HG02938 (cell line): ENCODE measurements at regions not wholly inside any gene's neighbourhood (a gene's known extent, or its start where the extent isn't known, plus 50 kb on each side); places are given as distances from the start of the nearest gene placed in this dataset.

Source experiments
- ATAC-seq: cut with Tn5 transposase; IDR thresholded peaks from one replicate; pipeline ENCODE4 v1.9.1; 2021; ENCODE audit warnings: mild to moderate bottlenecking, moderate library complexity; ENCODE audit not compliant: unreplicated experiment

DNA sequence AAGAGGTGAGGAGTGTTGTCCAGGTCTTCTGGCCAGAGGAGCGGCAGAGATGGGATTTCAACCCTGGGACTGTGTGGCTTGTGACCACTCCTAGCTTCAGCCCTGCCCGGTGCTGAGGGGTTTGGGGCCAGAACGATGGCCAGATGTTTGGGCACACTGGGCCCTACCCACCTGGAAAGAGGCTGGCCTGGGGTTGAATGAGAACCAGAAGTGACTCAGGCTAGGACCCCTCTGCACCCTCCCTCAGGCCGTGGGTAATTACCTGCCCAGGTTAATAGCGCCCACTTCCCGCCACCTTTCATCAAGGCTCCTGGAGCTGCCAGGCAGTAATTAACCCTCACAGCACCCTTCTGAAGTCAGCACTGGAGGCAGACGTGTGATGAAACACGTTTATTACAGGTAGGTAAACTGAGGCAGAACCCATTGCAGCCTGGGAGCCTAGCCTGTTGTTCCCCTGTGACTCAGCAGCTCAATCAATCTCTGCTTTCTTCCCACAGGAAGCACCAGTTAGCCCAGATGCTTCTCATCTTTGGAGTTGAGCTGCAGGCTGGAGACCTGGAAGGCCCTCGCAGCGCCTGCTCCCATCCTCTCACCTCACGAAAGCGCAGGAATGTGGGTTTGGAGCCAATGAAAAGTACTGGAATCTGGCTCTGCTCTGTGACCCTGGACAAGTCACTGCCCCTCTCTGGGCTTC, 120.8 kb downstream of the CEBPB start:
- ATAC-seq: no peak

DNA sequence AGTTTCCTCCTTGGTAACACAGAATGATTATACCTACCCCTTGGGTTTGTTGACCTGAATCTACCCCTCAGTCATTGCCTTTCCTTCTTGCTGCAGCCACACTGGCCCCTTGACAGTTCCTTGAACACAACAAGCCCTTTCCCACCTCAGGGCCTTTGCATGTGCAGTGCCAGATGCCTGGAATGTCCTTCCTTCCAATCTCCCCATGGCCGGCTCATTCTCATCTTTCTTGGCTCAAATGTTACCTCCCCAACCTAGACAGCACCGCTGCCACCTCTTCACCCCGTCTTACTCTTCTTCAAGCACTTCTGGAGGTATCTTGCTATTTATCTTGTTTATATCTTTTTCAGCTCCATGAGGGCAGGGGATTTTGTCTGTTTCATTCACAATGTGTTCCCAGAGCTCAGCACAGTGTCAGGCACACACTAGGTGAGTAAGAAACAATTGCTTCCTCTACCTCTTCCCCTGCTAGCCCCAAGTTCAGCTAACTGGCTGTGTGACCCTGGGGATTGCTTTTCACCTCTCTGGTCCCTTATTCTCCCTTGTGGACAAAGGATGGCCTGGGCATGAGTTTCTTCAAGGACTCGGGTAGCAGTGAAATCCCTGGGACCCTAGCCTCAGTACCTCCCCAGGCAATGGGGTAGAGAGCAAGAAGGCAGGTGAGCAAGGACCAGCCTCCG, 121.5 kb downstream of the CEBPB start:
- no peak for ATAC-seq

DNA sequence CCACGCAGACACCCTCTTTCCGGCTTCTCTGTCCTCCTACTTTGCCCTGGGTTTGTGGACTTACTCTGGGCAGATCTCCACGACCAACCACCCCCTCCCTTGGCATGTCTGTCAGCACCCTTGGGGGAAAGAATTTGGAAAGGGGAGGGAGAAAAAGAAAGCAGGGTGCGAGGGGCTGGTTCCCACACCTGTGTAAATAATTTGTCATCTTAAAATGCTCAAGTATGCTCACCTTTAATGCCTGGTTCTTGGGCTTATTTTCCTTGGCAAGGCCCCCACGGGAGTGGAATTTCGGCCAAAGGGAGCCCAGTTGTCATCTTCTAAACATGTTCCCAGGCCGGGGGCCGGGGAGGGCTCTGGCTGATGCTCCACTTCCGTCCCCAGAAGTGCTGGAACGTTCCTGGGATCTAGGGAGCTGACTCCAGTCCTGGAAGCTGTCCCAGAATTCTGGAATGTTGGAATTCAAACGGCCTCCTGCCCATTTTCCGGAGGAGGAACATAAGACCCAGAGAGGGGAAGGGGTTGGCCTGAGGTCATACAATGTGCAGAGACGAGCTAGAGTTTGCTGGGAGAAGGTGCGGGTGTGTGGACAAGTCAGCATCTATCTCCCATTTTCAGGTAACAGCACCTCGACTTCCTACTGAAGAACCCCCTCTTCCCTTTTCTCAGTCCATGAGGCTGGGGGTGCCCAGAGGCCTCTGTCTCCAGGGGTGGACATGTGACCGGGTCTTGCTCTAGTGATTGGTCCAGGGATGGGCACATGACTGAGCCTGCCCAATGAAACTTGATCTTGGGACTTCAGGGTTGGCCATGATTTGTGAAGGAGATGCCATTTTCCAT, 122.3 kb downstream of the CEBPB start:
- no peak for ATAC-seq

DNA sequence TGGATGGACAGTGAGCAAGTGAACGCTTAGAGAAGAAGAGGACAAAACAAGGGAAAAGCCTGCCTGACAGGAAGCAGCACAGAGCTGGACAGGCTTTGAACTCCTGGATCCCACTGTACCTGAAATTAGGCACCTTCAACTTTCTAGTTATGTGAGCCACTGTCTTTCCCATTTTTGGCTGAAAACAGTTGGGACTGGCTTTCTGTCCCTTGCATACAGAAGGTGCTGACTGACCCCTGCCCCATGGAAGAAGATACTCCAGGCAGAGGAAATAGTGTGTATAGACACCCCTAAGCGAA, 122.8 kb downstream of the CEBPB start:
- no peak for ATAC-seq

DNA sequence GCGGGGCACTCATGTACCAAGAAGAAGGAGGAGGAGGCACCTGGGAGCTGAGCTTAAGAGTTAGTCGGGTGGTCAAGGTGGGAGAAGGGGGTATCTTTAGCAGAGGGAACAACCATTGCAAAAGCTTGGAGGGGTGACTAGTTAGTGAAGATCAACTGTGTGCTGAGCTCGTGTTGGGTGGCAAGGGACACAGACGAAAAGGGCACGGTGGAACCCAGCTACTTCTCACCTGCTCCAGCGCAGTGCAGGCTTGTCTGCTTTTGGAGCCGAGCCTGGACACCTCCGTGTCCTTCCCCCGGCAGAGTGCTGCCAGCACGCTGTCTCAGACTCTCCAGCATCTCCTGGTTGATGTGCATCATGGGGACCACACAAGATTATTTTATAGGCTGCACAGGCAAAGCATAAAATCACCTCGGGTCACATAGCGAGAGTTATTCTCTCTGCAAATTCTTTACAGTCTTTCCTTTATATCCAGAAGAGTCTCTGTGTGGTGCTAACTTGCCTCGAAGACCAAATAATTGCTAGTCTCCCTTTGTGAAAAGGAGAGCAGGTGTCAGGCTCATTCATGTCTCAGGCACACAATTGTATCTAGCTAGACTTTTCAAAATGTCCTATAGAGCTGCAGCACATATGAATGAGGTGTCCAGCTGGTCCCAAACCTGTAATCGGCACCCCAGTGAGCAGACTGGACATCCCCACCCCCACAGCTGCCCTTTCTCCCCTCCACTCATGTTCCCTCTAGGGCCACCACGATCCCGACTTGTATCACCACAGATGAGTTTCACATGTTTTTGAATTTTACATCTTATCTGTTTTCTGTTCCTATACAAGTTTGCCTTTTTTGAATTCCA, 123.4 kb downstream of the CEBPB start:
- no peak for ATAC-seq

DNA sequence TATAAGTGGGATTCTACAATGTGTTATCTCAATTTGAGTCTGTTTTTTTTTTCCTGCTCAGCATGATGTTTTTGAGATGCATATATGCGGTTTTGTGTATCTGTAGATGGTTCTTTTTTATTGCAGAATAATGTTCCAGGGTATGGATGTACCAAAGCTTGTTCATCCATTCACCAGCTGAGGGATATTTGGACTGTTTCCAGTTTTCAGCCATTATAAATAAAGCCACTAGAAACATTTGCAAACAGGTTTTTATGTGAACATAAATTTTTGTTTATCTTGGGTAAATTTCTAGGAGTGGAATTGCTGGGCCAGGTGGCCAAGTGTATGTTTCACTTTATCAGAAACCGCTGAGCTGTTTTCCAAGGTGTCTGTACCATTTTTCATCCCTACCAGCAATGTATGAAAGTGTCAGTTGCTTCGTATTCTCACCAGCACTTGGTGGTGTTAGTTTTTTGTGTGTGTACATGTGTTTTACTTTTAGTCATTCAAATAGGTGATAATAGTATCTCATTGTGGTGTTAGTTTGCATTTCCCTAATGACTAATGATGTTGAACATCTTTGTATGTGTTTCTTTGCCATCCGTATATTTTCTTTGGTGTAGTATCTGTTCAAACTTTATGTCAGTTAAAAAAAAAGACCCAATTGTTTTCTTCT, 124.2 kb downstream of the CEBPB start:
- ATAC-seq: no peak

DNA sequence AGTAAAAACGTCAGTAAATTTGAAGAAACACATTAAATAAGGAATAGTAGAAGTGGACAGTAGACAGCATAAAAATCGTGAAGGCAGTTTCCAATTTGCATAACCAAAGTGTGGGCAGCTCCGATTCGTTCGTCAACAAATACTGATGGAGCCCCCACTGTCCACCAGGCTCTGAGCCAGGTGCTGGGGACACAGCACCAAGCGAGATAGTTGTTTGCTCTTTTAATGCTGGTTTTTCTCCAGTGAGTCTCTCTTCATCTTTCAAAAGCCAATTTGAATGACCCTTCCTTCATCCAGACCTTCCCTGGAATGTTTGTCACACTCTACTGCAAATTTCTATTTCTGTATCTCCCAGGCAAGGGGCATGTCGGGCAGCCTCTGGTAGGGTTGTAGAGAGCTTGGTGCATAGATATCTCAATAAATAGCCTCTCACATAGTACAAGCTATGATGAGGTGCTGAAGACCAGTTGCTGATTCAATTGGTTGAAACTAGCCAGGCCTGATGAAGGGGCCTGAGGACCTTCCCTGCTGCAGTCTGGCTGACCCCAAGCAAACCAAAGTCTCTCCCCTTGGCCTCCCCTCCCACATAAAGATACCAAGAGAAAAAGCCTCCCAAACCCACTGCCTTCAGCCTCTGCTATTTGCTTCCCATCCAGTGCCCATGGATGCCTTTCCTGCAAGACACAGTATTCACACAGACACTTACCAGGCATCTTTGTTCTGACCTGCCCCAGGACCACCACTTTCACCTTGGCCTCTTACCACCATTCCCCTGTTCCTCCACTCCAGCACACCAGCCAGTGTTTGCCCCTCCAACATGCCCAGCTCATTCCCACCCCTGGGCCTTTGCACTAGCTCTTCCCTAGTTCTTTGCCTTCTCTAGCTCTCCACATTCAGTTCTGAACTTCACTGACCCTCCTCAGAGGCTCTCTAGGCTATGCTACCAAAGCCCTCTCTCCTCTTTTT, 125.2 kb downstream of the CEBPB start:
- no peak for ATAC-seq

DNA sequence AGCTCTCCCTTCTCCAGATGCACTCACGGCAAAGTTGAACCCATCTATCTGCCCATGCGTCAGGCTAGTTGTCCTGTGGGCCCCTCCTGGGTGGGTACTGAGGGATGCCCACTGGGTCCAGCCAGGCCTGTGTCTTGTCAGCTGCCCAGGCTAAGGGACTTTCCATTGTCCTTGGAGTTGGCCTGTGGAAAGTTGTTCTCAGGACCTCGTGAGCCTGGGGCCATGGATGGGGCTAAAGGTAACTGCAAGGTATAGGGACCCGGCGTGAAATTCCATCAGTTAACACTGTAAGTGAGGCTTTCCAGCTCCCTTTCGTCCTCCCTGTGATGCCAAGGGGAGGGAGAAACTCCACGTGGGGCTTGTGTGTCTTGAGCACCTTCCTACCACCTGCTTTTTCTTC, 126.5 kb downstream of the CEBPB start:
- ATAC-seq: no peak

DNA sequence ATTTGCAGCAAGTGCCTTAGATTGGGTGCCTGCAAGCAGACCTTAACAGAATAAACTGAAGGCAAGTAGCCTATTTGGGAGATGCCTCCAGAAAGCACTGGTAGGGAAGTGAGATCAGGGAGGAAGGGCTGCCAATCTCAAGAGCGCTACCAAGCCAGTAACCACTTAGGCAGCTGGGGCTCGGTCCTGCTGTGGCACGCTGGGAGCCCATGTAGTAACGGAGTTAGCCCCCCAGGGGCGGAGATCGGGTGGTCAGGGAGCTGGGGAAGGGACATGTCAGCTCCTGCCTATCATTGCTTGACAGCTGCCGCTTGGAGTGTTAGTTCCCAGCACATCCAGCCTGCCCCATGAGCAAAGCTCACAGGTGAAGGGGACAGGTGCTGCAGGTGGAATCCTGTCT, 127.0 kb downstream of the CEBPB start:
- ATAC-seq: no peak

DNA sequence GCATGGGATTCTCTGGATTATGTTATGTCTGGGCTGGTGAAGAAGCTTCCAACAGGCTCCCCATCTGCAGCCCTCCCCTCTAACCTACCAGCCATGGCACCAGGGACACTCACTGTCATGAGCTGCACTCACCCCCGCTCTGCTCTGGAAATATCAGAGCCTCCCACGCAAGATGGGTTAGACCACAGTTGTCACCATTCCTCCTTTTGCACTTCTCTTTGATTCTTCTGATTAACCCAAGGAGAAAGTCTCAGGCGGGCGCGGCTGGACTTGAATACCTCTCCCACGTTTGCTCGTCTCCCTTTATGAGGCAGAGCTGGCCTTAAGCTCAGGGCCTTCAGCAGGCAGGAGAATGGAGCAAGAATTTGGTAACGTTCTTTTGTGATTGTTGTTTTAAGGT, 128.1 kb downstream of the CEBPB start:
- no peak for ATAC-seq

DNA sequence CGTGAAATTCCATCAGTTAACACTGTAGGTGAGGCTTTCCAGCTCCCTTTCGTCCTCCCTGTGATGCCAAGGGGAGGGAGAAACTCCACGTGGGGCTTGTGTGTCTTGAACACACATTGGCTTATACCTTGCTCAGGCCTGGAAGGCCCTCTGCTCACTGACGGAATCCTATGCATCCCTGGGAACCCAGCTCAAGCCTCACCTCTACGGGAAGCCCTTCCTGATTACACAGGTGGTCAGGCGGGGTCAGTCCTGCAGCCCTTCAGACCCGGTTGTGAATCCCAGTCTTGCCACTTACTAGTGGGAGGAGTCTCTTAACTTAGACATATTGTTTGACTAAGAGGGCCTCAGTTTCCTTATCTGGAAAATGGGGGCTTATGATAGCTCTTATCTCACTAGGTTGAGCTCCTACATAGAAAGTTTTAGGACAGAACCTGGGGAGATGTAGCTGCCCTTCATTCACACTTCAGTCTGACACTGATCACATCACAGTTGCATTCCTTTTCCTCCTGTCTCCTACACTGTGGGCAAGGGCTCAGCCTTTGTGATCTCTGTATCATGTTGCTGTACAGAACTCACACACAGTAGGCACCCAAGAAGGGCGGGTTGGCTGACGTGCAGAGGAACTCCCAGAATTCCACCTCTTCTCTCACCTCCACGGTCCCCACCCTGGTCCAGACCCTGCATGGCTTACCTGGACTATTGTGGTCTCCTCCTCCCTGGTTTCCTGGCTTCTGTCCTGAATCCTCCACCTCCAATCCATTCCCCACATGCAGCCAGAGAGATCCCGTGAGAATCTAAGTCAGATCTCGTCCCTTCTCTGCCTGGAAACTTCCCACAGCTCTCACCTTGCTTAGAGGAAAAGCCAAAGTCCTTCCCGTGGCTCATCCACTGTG, 129.6 kb downstream of the CEBPB start:
- ATAC-seq: no peak

DNA sequence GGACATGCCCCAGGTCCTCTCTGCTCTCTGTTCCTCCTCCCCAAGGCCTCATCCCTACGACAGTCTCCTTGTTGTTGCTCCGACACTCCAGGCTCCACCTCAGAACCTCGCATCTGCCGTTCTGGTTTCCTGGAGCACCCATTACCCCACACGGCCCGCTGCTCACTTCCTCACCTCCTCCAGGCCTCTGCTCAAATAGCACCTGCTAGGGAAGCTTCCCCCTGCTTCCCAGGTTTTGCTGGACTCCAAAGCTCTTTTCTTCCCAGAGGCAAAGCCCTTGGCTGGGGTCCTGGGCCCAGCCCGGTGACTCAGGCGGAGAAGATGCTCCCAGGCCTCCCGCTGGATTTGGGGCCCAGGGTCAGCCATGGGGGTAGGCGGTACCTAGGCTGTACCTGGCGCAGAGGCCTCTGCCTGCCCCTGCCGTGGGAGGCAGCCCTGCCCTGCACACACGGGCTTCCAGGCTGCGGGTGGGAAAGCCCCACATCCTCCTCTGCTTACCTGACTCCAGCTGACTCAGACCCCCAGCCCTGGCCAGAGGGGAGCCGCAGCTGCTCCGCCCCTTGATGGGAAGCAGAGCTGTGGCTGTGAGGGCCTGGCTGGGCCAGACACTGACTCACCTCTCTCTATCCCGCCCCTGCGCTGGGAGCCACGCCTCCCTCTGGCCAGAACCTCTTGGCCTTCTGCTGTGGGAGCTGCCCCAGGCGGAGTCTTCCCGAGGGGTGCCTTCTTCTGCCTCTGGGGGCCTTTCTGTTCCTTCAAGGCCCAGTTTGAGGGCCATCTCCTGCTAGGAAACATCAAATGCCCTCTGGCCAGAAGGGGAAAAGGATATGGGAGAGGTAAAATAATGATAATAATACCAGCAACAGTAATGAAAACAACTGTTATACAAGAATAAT, 130.5 kb downstream of the CEBPB start:
- no peak for ATAC-seq

DNA sequence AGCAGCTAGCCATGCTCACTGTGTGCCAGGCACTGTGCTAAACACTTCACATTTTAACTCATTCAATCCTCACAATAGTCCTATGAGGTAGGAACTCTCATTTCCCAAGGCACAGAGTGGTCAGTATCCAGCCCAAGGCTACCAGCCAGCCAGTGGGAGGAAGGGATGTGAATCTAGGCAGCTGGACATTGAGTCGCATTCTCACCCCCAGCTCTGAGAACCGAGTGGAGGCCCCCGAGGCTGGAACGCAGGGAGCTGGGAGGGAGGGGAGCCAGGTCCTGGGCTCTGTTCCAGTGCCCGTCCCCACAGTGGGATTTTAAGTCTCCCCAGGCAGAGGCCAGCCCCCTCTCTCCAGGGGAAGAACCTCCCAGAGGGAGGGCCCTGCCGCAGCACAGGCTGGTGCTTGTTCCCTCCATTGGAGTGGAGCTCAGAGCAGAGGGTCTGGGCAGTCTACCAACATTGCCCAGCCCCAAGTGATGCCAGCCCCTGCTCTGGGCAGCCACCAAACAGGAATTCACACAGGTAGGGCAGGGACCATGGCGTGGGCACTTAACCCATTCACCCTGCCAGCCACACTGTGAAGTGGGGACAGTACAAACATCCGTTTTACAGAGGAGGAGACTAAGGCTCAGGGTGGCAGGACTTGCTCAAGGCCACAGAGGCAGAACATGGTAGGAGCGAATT, 131.3 kb downstream of the CEBPB start:
- no peak for ATAC-seq

DNA sequence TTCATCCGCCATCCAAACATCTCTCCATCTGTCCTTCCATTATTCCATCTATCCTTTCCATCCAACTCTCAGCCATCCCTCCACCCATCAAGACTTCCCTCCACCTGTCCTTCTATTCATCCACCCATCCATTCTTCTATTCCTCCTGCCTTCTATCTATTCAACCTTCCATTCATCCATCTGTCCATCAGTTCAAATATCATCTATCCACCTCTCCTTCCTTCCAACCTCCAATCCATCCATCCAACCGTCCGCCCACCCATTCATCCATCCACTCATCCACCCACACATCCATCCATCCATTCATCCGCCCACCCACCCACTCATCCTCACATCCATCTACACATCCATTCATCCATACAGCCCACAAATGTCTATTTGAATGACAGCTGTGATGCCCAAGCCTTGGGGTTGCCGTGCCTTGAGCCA, 132.1 kb downstream of the CEBPB start:
- ATAC-seq: no peak

DNA sequence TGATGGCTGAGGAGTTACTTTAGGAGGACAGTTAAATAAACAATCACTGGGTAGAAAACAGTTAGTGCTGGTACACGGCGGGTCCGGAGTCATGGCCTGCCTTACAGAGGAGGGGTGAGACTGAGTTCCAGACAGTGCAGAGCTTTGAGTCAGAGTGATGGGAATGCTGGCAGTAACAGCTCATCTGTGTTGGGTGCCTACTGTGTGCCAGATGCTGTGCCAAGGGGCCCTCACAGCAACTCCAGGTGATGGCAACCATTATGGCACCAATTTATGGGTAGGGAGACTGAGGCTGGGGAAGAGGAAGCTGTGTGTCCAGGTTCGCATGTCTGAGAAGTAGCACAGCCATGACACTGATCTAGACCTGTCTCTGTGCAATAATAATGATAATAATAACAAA, 132.6 kb downstream of the CEBPB start:
- no peak for ATAC-seq

DNA sequence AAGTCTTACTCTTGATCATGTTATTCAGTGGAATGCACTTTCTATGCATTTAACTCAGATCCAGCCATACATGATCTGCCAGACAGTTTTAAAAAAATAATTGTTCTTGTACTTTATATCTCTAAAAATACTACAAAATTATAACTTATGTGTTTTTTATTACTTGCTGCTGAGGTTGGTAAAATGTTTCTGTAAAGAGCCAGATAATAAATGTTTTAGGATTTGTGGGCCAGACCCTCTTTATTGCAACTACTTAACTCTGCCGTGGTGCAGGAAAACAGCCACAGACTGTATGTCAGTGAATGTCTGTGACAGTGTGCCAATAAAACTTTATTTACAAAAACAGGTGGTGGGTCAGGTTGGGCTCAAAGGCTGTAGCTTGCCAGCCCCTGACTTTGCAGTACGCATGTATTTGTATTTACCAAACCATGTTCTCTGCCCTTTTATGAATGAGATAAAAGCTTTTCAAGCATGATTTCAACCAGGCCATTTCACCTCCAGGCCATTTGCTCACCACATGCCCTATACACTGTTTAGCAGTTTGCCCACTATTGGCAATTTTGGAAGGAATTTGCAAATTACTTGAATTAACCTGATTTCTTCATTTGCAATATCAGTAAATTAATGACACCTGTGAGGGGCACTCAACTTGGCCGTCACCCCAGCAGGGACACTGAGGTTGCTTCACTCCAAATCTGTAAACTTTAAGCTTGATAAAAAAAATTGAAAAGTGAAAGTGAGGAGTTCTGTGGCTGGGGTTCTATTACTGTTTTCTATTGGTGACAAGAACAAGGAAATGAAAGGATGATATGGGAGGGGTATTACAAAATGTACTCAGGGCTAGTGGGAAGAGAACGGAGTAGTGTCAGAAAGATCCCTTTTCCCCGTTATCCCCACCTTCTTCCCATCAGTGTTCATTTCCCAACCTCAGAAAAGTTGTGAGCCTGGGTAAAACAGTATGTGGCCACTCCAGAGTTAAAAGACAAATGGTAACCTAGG, 133.4 kb downstream of the CEBPB start:
- no peak for ATAC-seq
